ENCODE measurements at regions not wholly inside any gene's neighbourhood (a gene's known extent, or its start where the extent isn't known, plus 50 kb on each side); places are given as distances from the start of the nearest gene placed in this dataset.

DNA sequence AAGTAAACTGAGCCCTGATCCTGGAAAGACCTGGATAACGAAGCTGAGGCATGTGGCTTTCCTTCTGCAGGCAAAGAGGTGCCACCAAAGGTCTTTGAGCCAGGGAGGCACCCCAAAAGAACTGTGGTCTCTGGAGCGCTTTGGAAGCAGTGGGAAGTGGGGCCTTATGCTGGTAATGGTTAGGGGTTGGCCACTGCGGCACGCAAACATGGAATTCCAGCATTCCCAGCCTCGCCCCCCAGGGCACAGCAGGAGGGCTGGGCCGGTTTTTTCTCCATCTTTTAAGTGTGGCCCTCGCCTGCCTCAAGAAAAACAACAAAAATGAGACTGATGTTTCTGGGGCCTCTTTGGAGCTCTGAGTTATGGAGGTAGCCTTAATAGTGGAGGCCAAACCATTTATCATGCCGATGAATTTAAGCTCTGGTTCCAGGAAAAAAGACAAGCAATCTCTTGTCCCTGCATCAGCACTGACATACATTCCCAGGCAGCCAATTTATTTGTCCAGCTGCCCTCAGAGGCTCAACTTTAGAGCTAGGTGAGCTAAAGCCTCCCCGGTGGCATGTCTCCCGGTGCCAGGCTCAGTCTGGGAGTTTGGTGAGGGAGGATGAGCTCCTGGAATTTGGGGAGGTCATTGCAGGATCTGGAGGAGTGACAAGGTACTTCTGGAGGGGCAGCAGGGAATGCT, 109.0 kb downstream of the TLE3 start:
- DNase-seq (ENCODE audit: extremely low read depth in 1 of 2, low read depth in 1 of 2), result no peak

DNA sequence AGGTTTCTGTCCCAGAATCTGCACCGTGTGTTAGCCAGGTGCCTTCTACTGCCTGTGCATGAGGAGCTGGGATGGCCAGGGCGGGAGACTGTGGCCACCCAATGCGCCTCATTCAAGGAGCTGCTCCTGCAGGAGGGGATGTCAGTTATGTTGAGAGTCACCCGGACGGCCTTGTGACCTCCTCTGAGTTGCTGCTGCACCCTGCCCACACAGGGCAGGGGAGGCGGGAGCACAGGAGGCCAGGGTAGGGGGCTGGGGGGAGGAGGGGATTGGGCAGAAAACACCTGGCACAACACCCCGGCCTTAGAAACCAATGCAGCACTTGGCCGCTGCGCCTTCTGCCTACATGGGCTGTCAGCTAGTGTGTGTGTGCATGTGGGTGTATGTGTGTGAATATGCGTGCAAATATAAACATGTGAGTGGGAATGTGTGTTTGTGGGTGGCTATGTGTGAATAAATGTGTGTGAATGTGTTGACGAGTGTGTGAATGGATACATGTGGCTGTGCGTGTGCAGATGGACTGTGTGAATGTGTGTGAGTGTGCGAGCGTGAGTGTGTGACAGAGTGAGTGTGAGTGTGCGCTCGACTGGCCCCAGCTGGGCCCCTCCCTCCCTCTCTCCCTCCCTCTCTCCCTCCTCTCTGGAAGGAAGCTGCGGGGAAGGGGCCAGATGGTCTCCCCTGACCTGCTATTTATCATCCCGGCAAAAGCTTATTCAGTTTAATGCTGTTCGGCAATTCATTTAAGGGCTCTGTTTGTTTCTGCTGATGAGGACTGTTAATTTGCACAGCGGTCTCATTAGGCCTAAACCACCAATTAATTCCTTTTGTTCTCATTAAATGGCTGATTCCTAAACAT, 106.9 kb downstream of the TLE3 start:
- no peak for DNase-seq (ENCODE audit: extremely low read depth in 1 of 2, low read depth in 1 of 2)

DNA sequence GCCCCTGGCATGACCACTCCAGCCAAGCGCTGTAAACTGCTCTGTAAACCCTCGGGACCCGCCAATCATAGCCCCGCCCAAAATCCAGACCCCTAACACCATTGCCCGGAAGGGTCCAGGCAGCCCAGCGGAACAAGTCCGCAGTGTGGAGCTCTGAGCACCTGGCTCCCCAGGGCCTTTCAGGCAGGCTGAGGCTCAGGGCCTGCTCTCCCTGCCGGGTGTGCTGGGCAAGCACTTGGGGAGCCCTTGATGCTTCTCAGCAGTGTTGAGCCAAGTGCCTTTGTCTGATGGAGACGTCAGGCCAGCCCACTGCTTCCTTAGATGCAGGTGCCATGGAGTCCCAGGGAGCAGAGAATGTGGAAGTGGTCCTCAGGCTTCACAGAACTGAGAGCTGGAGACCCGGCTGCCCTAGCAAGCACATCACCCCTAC, 106.2 kb downstream of the TLE3 start:
- no peak for DNase-seq (ENCODE audit: extremely low read depth in 1 of 2, low read depth in 1 of 2)

DNA sequence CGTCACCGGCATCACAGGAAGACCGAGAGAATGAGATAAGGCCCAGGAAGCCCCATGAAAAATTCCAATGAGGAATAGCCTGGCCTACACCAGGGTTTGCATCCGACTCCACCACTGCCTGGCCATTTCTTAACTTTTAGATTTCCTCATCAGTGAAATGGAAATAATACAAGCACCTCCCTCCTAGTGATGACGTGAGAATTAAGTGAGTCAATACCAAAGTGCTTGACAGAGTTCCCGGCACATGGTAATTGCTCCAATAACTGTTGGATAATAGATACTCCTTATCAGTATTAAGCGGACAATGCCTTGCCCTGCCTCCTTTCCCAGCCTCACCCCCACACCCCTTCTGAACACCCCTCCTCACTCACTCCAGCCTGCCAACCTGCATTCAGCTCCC, 105.4 kb downstream of the TLE3 start:
- DNase-seq (ENCODE audit: extremely low read depth in 1 of 2, low read depth in 1 of 2), result no peak

- DNase-seq (ENCODE audit: extremely low read depth in 1 of 2, low read depth in 1 of 2), result no peak
These were observed 103.1 kb downstream of the TLE3 start for GRCh38 chr15:69994429-69995205.

DNA sequence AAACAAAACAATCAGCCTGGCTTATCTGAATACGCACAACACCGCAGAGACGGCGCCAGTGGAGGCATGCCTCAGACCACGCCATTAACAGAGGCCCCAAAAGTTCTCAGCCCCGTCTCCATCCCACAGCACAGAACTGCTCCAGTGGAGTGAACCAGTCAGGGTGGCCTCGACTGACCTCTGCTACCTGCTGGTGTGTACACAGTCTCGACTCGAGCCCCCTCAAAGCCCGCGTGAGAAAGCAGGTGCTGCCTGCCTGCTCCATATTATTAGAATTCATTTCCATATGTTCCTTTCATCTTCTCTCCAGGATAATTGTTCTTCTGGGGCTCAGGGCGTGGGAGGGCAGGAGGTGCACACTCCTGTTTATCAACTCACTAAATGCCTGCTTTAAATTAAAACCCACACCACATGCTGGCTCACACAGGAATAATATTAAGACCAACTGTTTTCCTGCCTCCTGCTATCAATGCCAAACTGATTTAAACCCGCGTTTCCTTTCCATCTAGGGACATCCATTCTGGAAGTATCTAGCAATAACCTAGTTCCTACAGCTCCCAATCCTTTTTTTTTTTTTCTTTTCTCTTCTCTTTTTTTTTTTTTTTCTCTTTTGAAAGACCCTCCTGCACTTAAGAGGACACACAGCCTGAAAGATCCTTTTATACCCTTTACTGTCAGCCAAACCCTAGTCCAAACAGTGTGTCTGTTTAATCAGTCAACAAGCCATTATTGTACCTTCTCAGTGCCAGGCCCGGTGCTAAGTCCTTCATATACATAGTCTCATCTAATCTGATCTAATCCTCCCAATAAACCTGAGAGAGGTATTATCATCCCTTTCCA, 101.2 kb downstream of the TLE3 start:
- DNase-seq (ENCODE audit: extremely low read depth in 1 of 2, low read depth in 1 of 2), result no peak

GRCh38 chr15:69997161-69997485, 100.6 kb downstream of the TLE3 start:
- no peak for DNase-seq (ENCODE audit: extremely low read depth in 1 of 2, low read depth in 1 of 2)

All from stimulated activated CD8-positive, alpha-beta memory T cell treated with anti-CD3 and anti-CD28 coated beads, Interleukin-7, amount 100 ng/mL, for 48 hours (primary cell).